HUES48 (cell line): ENCODE measurements at regions not wholly inside any gene's neighbourhood (a gene's known extent, or its start where the extent isn't known, plus 50 kb on each side); places are given as distances from the start of the nearest gene placed in this dataset.

Source experiments
- H3K27ac ChIP-seq: one replicate; pipeline ENCODE4 v1.7.0; 2013; ENCODE audit warnings: low read depth, low read length, inconsistent platforms
- H3K27me3 ChIP-seq: 2 replicates; pipeline ENCODE4 v1.6.1; 2013; ENCODE audit warnings: mild to moderate bottlenecking, low read length; ENCODE audit not compliant: control insufficient read depth, insufficient read depth
- H3K36me3 ChIP-seq: 2 replicates; pipeline ENCODE4 v1.6.1; 2013; ENCODE audit warnings: low read length; ENCODE audit not compliant: control insufficient read depth, insufficient read depth
- H3K4me1 ChIP-seq: 2 replicates; pipeline ENCODE4 v1.6.1; 2013; ENCODE audit warnings: mild to moderate bottlenecking, low read length; ENCODE audit not compliant: control insufficient read depth, insufficient read depth
- H3K4me3 ChIP-seq: 2 replicates; pipeline ENCODE4 v1.5.1; 2013; ENCODE audit warnings: mild to moderate bottlenecking, low read depth, low read length
- H3K9ac ChIP-seq: 2 replicates; pipeline ENCODE4 v1.6.1; 2013; ENCODE audit warnings: mild to moderate bottlenecking, low read depth, low read length, moderate library complexity
- H3K9me3 ChIP-seq: 2 replicates; pipeline ENCODE4 v1.6.1; 2013; ENCODE audit warnings: low read length; ENCODE audit not compliant: control insufficient read depth, insufficient read depth

- no peak overlapping the region for H3K27ac ChIP-seq
- no peak overlapping the region for H3K9ac ChIP-seq
- no peaks in the 10 kb centered on the region for H3K9me3 ChIP-seq
- H3K4me1 ChIP-seq, result no peaks in the 10 kb centered on the region
- H3K27me3 ChIP-seq, result no peaks in the 10 kb centered on the region
- H3K36me3 ChIP-seq, result no peaks in the 10 kb centered on the region
- no peak overlapping the region for H3K4me3 ChIP-seq
These were observed 161.8 kb downstream of the ETV1 start for GRCh38 chr7:13827716-13828115.

- H3K9ac ChIP-seq, result no peak overlapping the region
- H3K4me1 ChIP-seq, result peaks cover 8% of the 10 kb centered on the region
- H3K9me3 ChIP-seq, result no peaks in the 10 kb centered on the region
- no peaks in the 10 kb centered on the region for H3K27me3 ChIP-seq
- no peaks in the 10 kb centered on the region for H3K36me3 ChIP-seq
- H3K4me3 ChIP-seq, result no peak overlapping the region
- H3K27ac ChIP-seq, result no peak overlapping the region
These were observed 160.2 kb downstream of the ETV1 start for GRCh38 chr7:13829231-13829630.

GRCh38 chr7:13829914-13830900 is 159.3 kb downstream of the ETV1 start:
- Histone ChIP-seq H3K27me3 (no peaks in the 10 kb centered on the region), H3K27ac (no peak overlapping the region), H3K36me3 (no peaks in the 10 kb centered on the region), H3K4me1 (peaks cover 18% of the 10 kb centered on the region), H3K9ac (no peak overlapping the region), H3K9me3 (no peaks in the 10 kb centered on the region), H3K4me3 (no peak overlapping the region)

GRCh38 chr7:13832346-13832745 is 157.1 kb downstream of the ETV1 start:
- Histone ChIP-seq H3K4me1 (peaks cover 38% of the 10 kb centered on the region), H3K9me3 (no peaks in the 10 kb centered on the region)

GRCh38 chr7:13834328-13834761 is 155.1 kb downstream of the ETV1 start:
- Histone ChIP-seq H3K9ac (peak overlapping the region; percentile 7; the same call in 1 of the 2 replicates), H3K4me3 (no peak overlapping the region), H3K36me3 (no peaks in the 10 kb centered on the region), H3K4me1 (peaks cover 38% of the 10 kb centered on the region), H3K9me3 (no peaks in the 10 kb centered on the region), H3K27ac (peak overlapping the region; percentile 98), H3K27me3 (no peaks in the 10 kb centered on the region)

More at GRCh38 chr7:13832346-13832745, 157.1 kb downstream of the ETV1 start:
- no peak overlapping the region for H3K27ac ChIP-seq
- no peak overlapping the region for H3K4me3 ChIP-seq
- H3K27me3 ChIP-seq, result no peaks in the 10 kb centered on the region
- no peak overlapping the region for H3K9ac ChIP-seq
- no peaks in the 10 kb centered on the region for H3K36me3 ChIP-seq

- Histone ChIP-seq H3K27me3 (no peaks in the 10 kb centered on the region), H3K27ac (peak overlapping the region; percentile 98), H3K4me3 (peak overlapping the region; percentile 7; the same call in 1 of the 2 replicates), H3K9ac (peak overlapping the region; percentile 27), H3K4me1 (peaks cover 38% of the 10 kb centered on the region), H3K9me3 (no peaks in the 10 kb centered on the region), H3K36me3 (no peaks in the 10 kb centered on the region)
These were observed 154.0 kb downstream of the ETV1 start for GRCh38 chr7:13835442-13835841.

- Histone ChIP-seq H3K27ac (no peak overlapping the region), H3K27me3 (no peaks in the 10 kb centered on the region), H3K9me3 (no peaks in the 10 kb centered on the region)
These were observed 150.4 kb downstream of the ETV1 start for GRCh38 chr7:13839063-13839462.

More at GRCh38 chr7:13839063-13839462, 150.4 kb downstream of the ETV1 start:
- H3K4me3 ChIP-seq, result no peak overlapping the region
- no peak overlapping the region for H3K9ac ChIP-seq
- H3K4me1 ChIP-seq, result peaks cover 45% of the 10 kb centered on the region
- no peaks in the 10 kb centered on the region for H3K36me3 ChIP-seq
